HCT116 (cell line): ENCODE measurements at regions not wholly inside any gene's neighbourhood (a gene's known extent, or its start where the extent isn't known, plus 50 kb on each side); places are given as distances from the start of the nearest gene placed in this dataset.

ENCODE experiments used
- CBX3 ChIP-seq: IDR thresholded peaks from 2 replicates; pipeline ENCODE4 v1.6.1; 2012; ENCODE audit warnings: low read depth
- EZH2 ChIP-seq: fragments of 200-600 bp; sonication (generic); IDR thresholded peaks from 2 replicates; pipeline ENCODE4 v1.6.1; 2017; ENCODE audit warnings: antibody characterized with exemption, mixed run types
- JUND ChIP-seq: IDR thresholded peaks from 2 replicates; pipeline ENCODE4 v1.6.1; 2012
- POLR2A ChIP-seq: IDR thresholded peaks from 2 replicates; pipeline ENCODE4 v1.7.0; 2011; ENCODE audit warnings: borderline replicate concordance; ENCODE audit not compliant: insufficient read depth, insufficient read length; ENCODE audit errors: extremely low read depth
- POLR2AphosphoS5 ChIP-seq: IDR thresholded peaks from 2 replicates; pipeline ENCODE4 v1.6.1; 2011; ENCODE audit warnings: mild to moderate bottlenecking, low read depth, low read length, moderate library complexity
- RAD21 ChIP-seq: IDR thresholded peaks from 2 replicates; pipeline ENCODE4 v1.6.1; 2012; ENCODE audit warnings: low read depth, mild to moderate bottlenecking
- SP1 ChIP-seq: IDR thresholded peaks from 2 replicates; pipeline ENCODE4 v1.6.1; 2012; ENCODE audit warnings: low read depth
- SRF ChIP-seq: IDR thresholded peaks from 2 replicates; pipeline ENCODE4 v1.6.1; 2012; ENCODE audit warnings: low read depth
- ZNF274 ChIP-seq: fragments of 200-500 bp; sonication (Bioruptor generic); IDR thresholded peaks from 2 replicates; pipeline ENCODE4 v1.6.1; 2014; ENCODE audit warnings: mild to moderate bottlenecking, low read depth, low read length, inconsistent platforms
- TF ChIP-seq, protein P1 (sequence below), 3 experiments: fragments of 200-600 bp in 1 of 3; sonication (generic) in 1 of 3; IDR thresholded peaks in 2 of 3; conservative IDR thresholded peaks in 1 of 3; 2 replicates each; pipeline ENCODE4 v1.5.1; 2012 to 2017; ENCODE audit warnings: low read depth in 2 of 3, low read length in 2 of 3, antibody characterized with exemption in 1 of 3, borderline replicate concordance in 1 of 3, control low read depth in 1 of 3, mild to moderate bottlenecking in 1 of 3, mixed read lengths in 1 of 3, mixed run types in 1 of 3, moderate library complexity in 1 of 3; ENCODE audit not compliant: insufficient read depth in 1 of 3
- TF ChIP-seq, protein P2 (sequence below): IDR thresholded peaks from 2 replicates; pipeline ENCODE4 v1.6.1; 2012
- TF ChIP-seq, protein P3 (sequence below): IDR thresholded peaks from 2 replicates; pipeline ENCODE4 v1.6.1; 2012

DNA sequence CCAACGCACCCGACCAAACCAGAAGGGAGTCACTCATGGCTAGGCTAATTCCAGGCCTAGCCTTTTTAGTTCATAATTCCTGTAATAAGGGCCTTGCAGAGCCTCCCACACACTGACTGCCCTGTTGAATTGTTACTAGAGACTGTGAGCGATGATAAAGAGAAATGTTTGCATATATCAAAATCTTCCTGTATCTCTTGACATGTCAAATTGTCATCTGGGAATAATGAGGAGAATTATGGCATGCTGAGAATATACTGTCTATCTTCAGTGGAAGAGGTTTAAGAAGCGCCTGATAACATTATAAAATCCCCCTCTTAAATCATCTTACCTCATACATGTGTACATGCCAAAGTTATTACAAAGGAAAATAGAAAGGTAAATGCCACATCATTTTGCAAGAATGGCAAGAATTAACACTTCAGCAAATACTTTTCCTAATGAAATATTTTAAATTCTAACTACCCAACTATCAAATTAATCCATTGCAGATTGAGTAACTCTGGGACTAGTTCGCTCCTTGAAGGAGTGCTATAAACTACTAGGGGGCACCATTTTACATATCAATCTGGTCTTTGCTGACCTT, 144.1 kb downstream of the CENPF start:
- no peak for TF ChIP-seq EZH2
- TF ChIP-seq, protein P1, sequence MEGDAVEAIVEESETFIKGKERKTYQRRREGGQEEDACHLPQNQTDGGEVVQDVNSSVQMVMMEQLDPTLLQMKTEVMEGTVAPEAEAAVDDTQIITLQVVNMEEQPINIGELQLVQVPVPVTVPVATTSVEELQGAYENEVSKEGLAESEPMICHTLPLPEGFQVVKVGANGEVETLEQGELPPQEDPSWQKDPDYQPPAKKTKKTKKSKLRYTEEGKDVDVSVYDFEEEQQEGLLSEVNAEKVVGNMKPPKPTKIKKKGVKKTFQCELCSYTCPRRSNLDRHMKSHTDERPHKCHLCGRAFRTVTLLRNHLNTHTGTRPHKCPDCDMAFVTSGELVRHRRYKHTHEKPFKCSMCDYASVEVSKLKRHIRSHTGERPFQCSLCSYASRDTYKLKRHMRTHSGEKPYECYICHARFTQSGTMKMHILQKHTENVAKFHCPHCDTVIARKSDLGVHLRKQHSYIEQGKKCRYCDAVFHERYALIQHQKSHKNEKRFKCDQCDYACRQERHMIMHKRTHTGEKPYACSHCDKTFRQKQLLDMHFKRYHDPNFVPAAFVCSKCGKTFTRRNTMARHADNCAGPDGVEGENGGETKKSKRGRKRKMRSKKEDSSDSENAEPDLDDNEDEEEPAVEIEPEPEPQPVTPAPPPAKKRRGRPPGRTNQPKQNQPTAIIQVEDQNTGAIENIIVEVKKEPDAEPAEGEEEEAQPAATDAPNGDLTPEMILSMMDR (IDR thresholded peaks at IDR 0.05 in 2 of 3, conservative IDR thresholded peaks at IDR 0.05 in 1 of 3; ENCODE audit: borderline replicate concordance in 1 of 3, insufficient read depth in 1 of 3, low read depth in 2 of 3, low read length in 2 of 3), result no peak
- TF ChIP-seq CBX3, result no peak
- no peak for TF ChIP-seq POLR2AphosphoS5
- TF ChIP-seq, protein P2, sequence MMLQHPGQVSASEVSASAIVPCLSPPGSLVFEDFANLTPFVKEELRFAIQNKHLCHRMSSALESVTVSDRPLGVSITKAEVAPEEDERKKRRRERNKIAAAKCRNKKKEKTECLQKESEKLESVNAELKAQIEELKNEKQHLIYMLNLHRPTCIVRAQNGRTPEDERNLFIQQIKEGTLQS, result no peak
- TF ChIP-seq POLR2A, result no peak
- no peak for TF ChIP-seq SP1
- no peak for TF ChIP-seq JUND
- TF ChIP-seq, protein P3, sequence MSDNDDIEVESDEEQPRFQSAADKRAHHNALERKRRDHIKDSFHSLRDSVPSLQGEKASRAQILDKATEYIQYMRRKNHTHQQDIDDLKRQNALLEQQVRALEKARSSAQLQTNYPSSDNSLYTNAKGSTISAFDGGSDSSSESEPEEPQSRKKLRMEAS, result no peak
- TF ChIP-seq RAD21, result no peak
- no peak for TF ChIP-seq ZNF274
- no peak for TF ChIP-seq SRF
